ENCODE measurements at regions not wholly inside any gene's neighbourhood (a gene's known extent, or its start where the extent isn't known, plus 50 kb on each side); places are given as distances from the start of the nearest gene placed in this dataset.

GRCh38 chr2:171241771-171242170 is 81.1 kb upstream of the TLK1 start:
- ChIA-PET CTCF (no interaction called here), POLR2A (no interaction called here)
- intact Hi-C loops (cut with micrococcal nuclease; ENCODE audit: unreplicated experiment) (no loop called here), in situ Hi-C loops (cut with HindIII; ENCODE audit: low pct_unique_long_range_greater_than_20kb, low sequenced_read_pairs) (no loop called here)
- no peak for ATAC-seq
- Histone ChIP-seq H3K4me1 (ENCODE audit: control insufficient read depth, insufficient read depth, low read length) (no peaks in the 10 kb centered on the region), H3K27ac (ENCODE audit: low read length) (no peak overlapping the region), H3K27me3 (ENCODE audit: control insufficient read depth, insufficient read depth, low read length) (no peaks in the 10 kb centered on the region), H3K4me3 (ENCODE audit: low read depth in 2 of 2, low read length in 2 of 2) (no peak overlapping the region), H3K9me3 (ENCODE audit: control insufficient read depth, insufficient read depth, low read depth, low read length) (no peaks in the 10 kb centered on the region), H3K36me3 (ENCODE audit: control insufficient read depth, insufficient read depth, low read length) (no peaks in the 10 kb centered on the region)
- no TSS peak for BruUV-seq (replicated peaks)
- no peak for DNase-seq (ENCODE audit: low read depth, low spot score)
- no peak for TF ChIP-seq POLR2AphosphoS5 (IDR thresholded peaks at IDR 0.05; ENCODE audit: low read depth, low read length)
- TF ChIP-seq REST (IDR thresholded peaks at IDR 0.05; ENCODE audit: insufficient read depth in 1 of 2, low read depth in 2 of 2, low read length in 1 of 2), result no peak
- TF ChIP-seq SIN3A (IDR thresholded peaks at IDR 0.05; ENCODE audit: borderline replicate concordance, insufficient read depth, low read depth, low read length), result no peak
- TF ChIP-seq TCF7L2 (IDR thresholded peaks at IDR 0.05; ENCODE audit: low read depth, low read length), result no peak
- no peak for TF ChIP-seq CTCF (IDR thresholded peaks at IDR 0.05)

GRCh38 chr2:171238946-171239345 is 78.3 kb upstream of the TLK1 start:
- no peaks in the 10 kb centered on the region for H3K4me1 ChIP-seq (ENCODE audit: control insufficient read depth, insufficient read depth, low read length)
- DNase-seq (ENCODE audit: low read depth, low spot score) (no peak), ATAC-seq (no peak)
- no peaks in the 10 kb centered on the region for H3K36me3 ChIP-seq (ENCODE audit: control insufficient read depth, insufficient read depth, low read length)
- CTCF ChIA-PET, result no interaction called here
- no TSS peak for BruUV-seq (replicated peaks)
- intact Hi-C loops (cut with micrococcal nuclease; ENCODE audit: unreplicated experiment) (no loop called here), in situ Hi-C loops (cut with HindIII; ENCODE audit: low pct_unique_long_range_greater_than_20kb, low sequenced_read_pairs) (no loop called here)
- TF ChIP-seq SIN3A (IDR thresholded peaks at IDR 0.05; ENCODE audit: borderline replicate concordance, insufficient read depth, low read depth, low read length) (no peak), CTCF (IDR thresholded peaks at IDR 0.05) (no peak), POLR2AphosphoS5 (IDR thresholded peaks at IDR 0.05; ENCODE audit: low read depth, low read length) (no peak), TCF7L2 (IDR thresholded peaks at IDR 0.05; ENCODE audit: low read depth, low read length) (no peak), REST (IDR thresholded peaks at IDR 0.05; ENCODE audit: insufficient read depth in 1 of 2, low read depth in 2 of 2, low read length in 1 of 2) (no peak)
- no peaks in the 10 kb centered on the region for H3K27me3 ChIP-seq (ENCODE audit: control insufficient read depth, insufficient read depth, low read length)
- H3K4me3 ChIP-seq (ENCODE audit: low read depth in 2 of 2, low read length in 2 of 2), result no peak overlapping the region
- no peak overlapping the region for H3K27ac ChIP-seq (ENCODE audit: low read length)
- H3K9me3 ChIP-seq (ENCODE audit: control insufficient read depth, insufficient read depth, low read depth, low read length), result no peaks in the 10 kb centered on the region
- POLR2A ChIA-PET, result no interaction called here

Measured in Panc1 (cell line).